ENCODE measurements at regions not wholly inside any gene's neighbourhood (a gene's known extent, or its start where the extent isn't known, plus 50 kb on each side); places are given as distances from the start of the nearest gene placed in this dataset.

- Mint-ChIP-seq H3K27me3 (peaks cover 8% of the 10 kb centered on the region), H3K4me3 (no peak overlapping the region), H3K27ac (no peak overlapping the region), H3K36me3 (ENCODE audit: low read depth) (no peaks in the 10 kb centered on the region), H3K9me3 (no peaks in the 10 kb centered on the region), H3K4me1 (no peaks in the 10 kb centered on the region)
- no peak for ATAC-seq (replicated peaks)
Measured at GRCh38 chr9:135009794-135010585, 77.5 kb upstream of the OLFM1 start.

- no peak for ATAC-seq (replicated peaks)
- Mint-ChIP-seq H3K36me3 (ENCODE audit: low read depth) (no peaks in the 10 kb centered on the region), H3K9me3 (no peaks in the 10 kb centered on the region), H3K27ac (no peak overlapping the region), H3K27me3 (peaks cover 12% of the 10 kb centered on the region), H3K4me1 (no peaks in the 10 kb centered on the region), H3K4me3 (no peak overlapping the region)
Measured at GRCh38 chr9:135010586-135010860, 76.9 kb upstream of the OLFM1 start.

GRCh38 chr9:135010921-135011320, 76.5 kb upstream of the OLFM1 start:
- no peak for ATAC-seq (replicated peaks)
- H3K4me3 Mint-ChIP-seq, result no peak overlapping the region
- no peaks in the 10 kb centered on the region for H3K4me1 Mint-ChIP-seq
- H3K27ac Mint-ChIP-seq, result no peak overlapping the region
- no peaks in the 10 kb centered on the region for H3K36me3 Mint-ChIP-seq (ENCODE audit: low read depth)
- H3K9me3 Mint-ChIP-seq, result no peaks in the 10 kb centered on the region
- H3K27me3 Mint-ChIP-seq, result peaks cover 14% of the 10 kb centered on the region

- H3K27me3 Mint-ChIP-seq, result peaks cover 14% of the 10 kb centered on the region
Measured at GRCh38 chr9:135012166-135012565, 75.3 kb upstream of the OLFM1 start.

GRCh38 chr9:135014311-135015010, 73.0 kb upstream of the OLFM1 start:
- Mint-ChIP-seq H3K27ac (no peak overlapping the region), H3K4me1 (no peaks in the 10 kb centered on the region), H3K9me3 (no peaks in the 10 kb centered on the region), H3K4me3 (no peak overlapping the region), H3K27me3 (peaks cover 14% of the 10 kb centered on the region), H3K36me3 (ENCODE audit: low read depth) (no peaks in the 10 kb centered on the region)
- ATAC-seq (replicated peaks), result no peak

More at GRCh38 chr9:135012166-135012565, 75.3 kb upstream of the OLFM1 start:
- H3K9me3 Mint-ChIP-seq, result no peaks in the 10 kb centered on the region
- H3K27ac Mint-ChIP-seq, result no peak overlapping the region
- ATAC-seq (replicated peaks), result no peak
- no peaks in the 10 kb centered on the region for H3K36me3 Mint-ChIP-seq (ENCODE audit: low read depth)
- H3K4me1 Mint-ChIP-seq, result no peaks in the 10 kb centered on the region
- no peak overlapping the region for H3K4me3 Mint-ChIP-seq

- ATAC-seq (replicated peaks), result no peak
- Mint-ChIP-seq H3K27ac (no peak overlapping the region), H3K4me3 (no peak overlapping the region), H3K36me3 (ENCODE audit: low read depth) (no peaks in the 10 kb centered on the region), H3K4me1 (no peaks in the 10 kb centered on the region), H3K27me3 (peaks cover 17% of the 10 kb centered on the region), H3K9me3 (no peaks in the 10 kb centered on the region)
Measured at GRCh38 chr9:135015096-135015495, 72.4 kb upstream of the OLFM1 start.

- ATAC-seq (replicated peaks), result no peak
- no peaks in the 10 kb centered on the region for H3K4me1 Mint-ChIP-seq
- H3K4me3 Mint-ChIP-seq, result no peak overlapping the region
- no peaks in the 10 kb centered on the region for H3K9me3 Mint-ChIP-seq
- H3K36me3 Mint-ChIP-seq (ENCODE audit: low read depth), result no peaks in the 10 kb centered on the region
- no peak overlapping the region for H3K27ac Mint-ChIP-seq
- H3K27me3 Mint-ChIP-seq, result peaks cover 17% of the 10 kb centered on the region
Measured at GRCh38 chr9:135015565-135015964, 71.9 kb upstream of the OLFM1 start.

GRCh38 chr9:135016037-135016640, 71.3 kb upstream of the OLFM1 start:
- Mint-ChIP-seq H3K4me3 (no peak overlapping the region), H3K27me3 (peaks cover 17% of the 10 kb centered on the region), H3K36me3 (ENCODE audit: low read depth) (no peaks in the 10 kb centered on the region), H3K4me1 (no peaks in the 10 kb centered on the region), H3K9me3 (no peaks in the 10 kb centered on the region), H3K27ac (no peak overlapping the region)
- no peak for ATAC-seq (replicated peaks)

- no peak for ATAC-seq (replicated peaks)
- Mint-ChIP-seq H3K4me1 (no peaks in the 10 kb centered on the region), H3K4me3 (no peak overlapping the region), H3K27me3 (peaks cover 17% of the 10 kb centered on the region), H3K9me3 (no peaks in the 10 kb centered on the region), H3K27ac (no peak overlapping the region), H3K36me3 (ENCODE audit: low read depth) (no peaks in the 10 kb centered on the region)
Measured at GRCh38 chr9:135016876-135017275, 70.6 kb upstream of the OLFM1 start.

GRCh38 chr9:135017899-135018298, 69.6 kb upstream of the OLFM1 start:
- peaks cover 17% of the 10 kb centered on the region for H3K27me3 Mint-ChIP-seq
- no peak overlapping the region for H3K4me3 Mint-ChIP-seq
- no peaks in the 10 kb centered on the region for H3K4me1 Mint-ChIP-seq
- H3K27ac Mint-ChIP-seq, result no peak overlapping the region
- no peaks in the 10 kb centered on the region for H3K9me3 Mint-ChIP-seq
- H3K36me3 Mint-ChIP-seq (ENCODE audit: low read depth), result no peaks in the 10 kb centered on the region
- no peak for ATAC-seq (replicated peaks)

- H3K27me3 Mint-ChIP-seq, result peaks cover 20% of the 10 kb centered on the region
Measured at GRCh38 chr9:135018306-135018915, 69.1 kb upstream of the OLFM1 start.

GRCh38 chr9:135019224-135019623, 68.2 kb upstream of the OLFM1 start:
- H3K36me3 Mint-ChIP-seq (ENCODE audit: low read depth), result no peaks in the 10 kb centered on the region
- no peak overlapping the region for H3K4me3 Mint-ChIP-seq
- H3K4me1 Mint-ChIP-seq, result no peaks in the 10 kb centered on the region
- no peak overlapping the region for H3K27ac Mint-ChIP-seq
- no peak for ATAC-seq (replicated peaks)
- no peaks in the 10 kb centered on the region for H3K9me3 Mint-ChIP-seq
- peaks cover 22% of the 10 kb centered on the region for H3K27me3 Mint-ChIP-seq

More at GRCh38 chr9:135018306-135018915, 69.1 kb upstream of the OLFM1 start:
- Mint-ChIP-seq H3K4me1 (no peaks in the 10 kb centered on the region), H3K36me3 (ENCODE audit: low read depth) (no peaks in the 10 kb centered on the region), H3K9me3 (no peaks in the 10 kb centered on the region), H3K27ac (no peak overlapping the region), H3K4me3 (no peak overlapping the region)
- peak; percentile 28 for ATAC-seq (replicated peaks)

GRCh38 chr9:135020481-135021392, 66.7 kb upstream of the OLFM1 start:
- Mint-ChIP-seq H3K4me1 (no peaks in the 10 kb centered on the region), H3K36me3 (ENCODE audit: low read depth) (no peaks in the 10 kb centered on the region), H3K9me3 (no peaks in the 10 kb centered on the region), H3K27me3 (peaks cover 14% of the 10 kb centered on the region), H3K4me3 (no peak overlapping the region), H3K27ac (no peak overlapping the region)
- no peak for ATAC-seq (replicated peaks)

GRCh38 chr9:135021393-135021789, 66.1 kb upstream of the OLFM1 start:
- Mint-ChIP-seq H3K36me3 (ENCODE audit: low read depth) (no peaks in the 10 kb centered on the region), H3K9me3 (no peaks in the 10 kb centered on the region), H3K27ac (no peak overlapping the region), H3K4me3 (no peak overlapping the region), H3K27me3 (peaks cover 13% of the 10 kb centered on the region), H3K4me1 (no peaks in the 10 kb centered on the region)
- ATAC-seq (replicated peaks), result no peak
